ENCODE measurements at regions not wholly inside any gene's neighbourhood (a gene's known extent, or its start where the extent isn't known, plus 50 kb on each side); places are given as distances from the start of the nearest gene placed in this dataset.

- peaks cover 4% of the 10 kb centered on the region for H3K9me3 Mint-ChIP-seq (ENCODE audit: low read depth, unreplicated experiment)
- BruUV-seq (replicated peaks): no TSS peak
- H3K27me3 Mint-ChIP-seq (ENCODE audit: unreplicated experiment): no peaks in the 10 kb centered on the region
- CTCF ChIA-PET: interaction anchor here (1.0 kb wide), 1 partner anchor 186 kb away, joined by 5 read pairs; no protein-coding TSS in a partner anchor
- no peak overlapping the region for H3K27ac Mint-ChIP-seq (ENCODE audit: unreplicated experiment)
- H3K4me3 Mint-ChIP-seq (ENCODE audit: low read depth, unreplicated experiment): no peak overlapping the region
- no peaks in the 10 kb centered on the region for H3K36me3 Mint-ChIP-seq (ENCODE audit: insufficient read depth, unreplicated experiment)
- H3K4me1 Mint-ChIP-seq (ENCODE audit: low read depth, unreplicated experiment): peaks cover under 1% of the 10 kb centered on the region
- no peak for DNase-seq
- TF ChIP-seq CTCF (IDR thresholded peaks at IDR 0.05; ENCODE audit: unreplicated experiment): no peak
- intact Hi-C loops (cut with micrococcal nuclease; ENCODE audit: unreplicated experiment): loop anchor here (10.0 kb wide), 1 partner anchor 1297 kb away; no protein-coding TSS in a partner anchor
Observed at GRCh38 chr3:191148131-191148530, 50.9 kb upstream of the OSTN start.

GRCh38 chr3:191143224-191143623 is 55.8 kb upstream of the OSTN start:
- no peak for TF ChIP-seq CTCF (IDR thresholded peaks at IDR 0.05; ENCODE audit: unreplicated experiment)
- no peaks in the 10 kb centered on the region for H3K27me3 Mint-ChIP-seq (ENCODE audit: unreplicated experiment)
- intact Hi-C loops (cut with micrococcal nuclease; ENCODE audit: unreplicated experiment): loop anchor here (5.0 to 10.0 kb wide), 2 partner anchors 94 to 1302 kb away; no protein-coding TSS in a partner anchor
- no TSS peak for BruUV-seq (replicated peaks)
- H3K9me3 Mint-ChIP-seq (ENCODE audit: low read depth, unreplicated experiment): peaks cover 8% of the 10 kb centered on the region
- DNase-seq: no peak
- H3K4me3 Mint-ChIP-seq (ENCODE audit: low read depth, unreplicated experiment): no peak overlapping the region
- peaks cover 20% of the 10 kb centered on the region for H3K4me1 Mint-ChIP-seq (ENCODE audit: low read depth, unreplicated experiment)
- CTCF ChIA-PET: no interaction called here
- no peaks in the 10 kb centered on the region for H3K36me3 Mint-ChIP-seq (ENCODE audit: insufficient read depth, unreplicated experiment)
- H3K27ac Mint-ChIP-seq (ENCODE audit: unreplicated experiment): peak overlapping the region; percentile 3

GRCh38 chr3:191141728-191142127 is 57.3 kb upstream of the OSTN start:
- no peak for DNase-seq
- CTCF ChIA-PET: interaction anchor here (0.5 kb wide), 1 partner anchor 651 kb away, joined by 3 read pairs; no protein-coding TSS in a partner anchor
- intact Hi-C loops (cut with micrococcal nuclease; ENCODE audit: unreplicated experiment): loop anchor here (5.0 to 10.0 kb wide), 2 partner anchors 96 to 1303 kb away; no protein-coding TSS in a partner anchor
- no TSS peak for BruUV-seq (replicated peaks)
- no peaks in the 10 kb centered on the region for H3K27me3 Mint-ChIP-seq (ENCODE audit: unreplicated experiment)
- TF ChIP-seq CTCF (IDR thresholded peaks at IDR 0.05; ENCODE audit: unreplicated experiment): no peak
- H3K9me3 Mint-ChIP-seq (ENCODE audit: low read depth, unreplicated experiment): peaks cover 9% of the 10 kb centered on the region
- no peak overlapping the region for H3K4me3 Mint-ChIP-seq (ENCODE audit: low read depth, unreplicated experiment)
- no peak overlapping the region for H3K27ac Mint-ChIP-seq (ENCODE audit: unreplicated experiment)
- H3K36me3 Mint-ChIP-seq (ENCODE audit: insufficient read depth, unreplicated experiment): no peaks in the 10 kb centered on the region
- H3K4me1 Mint-ChIP-seq (ENCODE audit: low read depth, unreplicated experiment): peaks cover 31% of the 10 kb centered on the region

GRCh38 chr3:191139736-191140135 is 59.3 kb upstream of the OSTN start:
- intact Hi-C loops (cut with micrococcal nuclease; ENCODE audit: unreplicated experiment): loop anchor here (5.0 to 10.0 kb wide), 3 partner anchors 98 to 1305 kb away; no protein-coding TSS in a partner anchor
- DNase-seq: no peak
- Mint-ChIP-seq H3K9me3 (ENCODE audit: low read depth, unreplicated experiment) (peaks cover 9% of the 10 kb centered on the region), H3K4me3 (ENCODE audit: low read depth, unreplicated experiment) (no peak overlapping the region), H3K36me3 (ENCODE audit: insufficient read depth, unreplicated experiment) (no peaks in the 10 kb centered on the region), H3K27ac (ENCODE audit: unreplicated experiment) (no peak overlapping the region), H3K4me1 (ENCODE audit: low read depth, unreplicated experiment) (peaks cover 31% of the 10 kb centered on the region), H3K27me3 (ENCODE audit: unreplicated experiment) (no peaks in the 10 kb centered on the region)
- BruUV-seq (replicated peaks): no TSS peak
- TF ChIP-seq CTCF (IDR thresholded peaks at IDR 0.05; ENCODE audit: unreplicated experiment): no peak
- CTCF ChIA-PET: no interaction called here
